SK-N-SH (cell line): ENCODE measurements at regions not wholly inside any gene's neighbourhood (a gene's known extent, or its start where the extent isn't known, plus 50 kb on each side); places are given as distances from the start of the nearest gene placed in this dataset.

Experiments
- CTCF ChIA-PET: fragments of 300-600, 350-600 bp; formaldehyde crosslinking; extraction: SDS; loops from one replicate; lab custom pipeline; 2021; lab: Yijun Ruan, JAX
- POLR2A ChIA-PET: fragments of 350-600 bp; sonication (Branson Sonifier 250); formaldehyde crosslinking; extraction: SDS; loops from one replicate; lab custom pipeline; 2020; ENCODE audit warnings: antibody characterized with exemption, inconsistent platforms; lab: Yijun Ruan, JAX
- DNase-seq: peaks from one replicate; pipeline ENCODE4 v3.0.0; 2012
- H2AFZ ChIP-seq: fragments of 200-600 bp; sonication (generic); 2 replicates; pipeline ENCODE4 v1.8.1; 2016; ENCODE audit warnings: antibody characterized with exemption, mild to moderate bottlenecking, low read depth
- H3F3A ChIP-seq: fragments of 200-600 bp; sonication (generic); replicated peaks from 2 replicates; pipeline ENCODE3; 2016; ENCODE audit warnings: antibody characterized with exemption, mild to moderate bottlenecking; ENCODE audit not compliant: insufficient read depth
- H3K27ac ChIP-seq, 2 experiments: fragments of 200-500 bp in 1 of 2; fragments of 200-600 bp in 1 of 2; sonication (Bioruptor generic) in 1 of 2; sonication (generic), shearing (Covaris generic) in 1 of 2; 2 replicates each; pipeline versions ENCODE4 v1.5.1 to v1.6.1; 2014 to 2016; ENCODE audit warnings: low read depth in 2 of 2, inconsistent platforms in 1 of 2, low read length in 1 of 2, mild to moderate bottlenecking in 1 of 2, mixed read lengths in 1 of 2
- H3K27me3 ChIP-seq: fragments of 200-600 bp; sonication (generic), shearing (Covaris generic); 2 replicates; pipeline ENCODE4 v1.6.1; 2016; ENCODE audit warnings: mixed run types; ENCODE audit not compliant: insufficient read depth
- H3K36me3 ChIP-seq, 2 experiments: fragments of 200-500 bp in 1 of 2; fragments of 200-600 bp in 1 of 2; sonication (Bioruptor generic) in 1 of 2; sonication (generic) in 1 of 2; replicated peaks in 1 of 2; 2 replicates each; pipeline versions ENCODE3 to v1.5.1; 2014 to 2016; ENCODE audit warnings: low read length in 1 of 2, mild to moderate bottlenecking in 1 of 2; ENCODE audit not compliant: insufficient read depth in 2 of 2, control insufficient read depth in 1 of 2
- H3K4me1 ChIP-seq, 2 experiments: fragments of 200-500 bp in 1 of 2; fragments of 200-600 bp in 1 of 2; sonication (Bioruptor generic) in 1 of 2; sonication (generic), shearing (Covaris generic) in 1 of 2; 2 replicates each; pipeline versions ENCODE4 v1.5.1 to v1.6.1; 2014 to 2016; ENCODE audit warnings: low read depth in 1 of 2, low read length in 1 of 2, mixed run types in 1 of 2; ENCODE audit not compliant: insufficient read depth in 2 of 2, control insufficient read depth in 1 of 2
- H3K4me2 ChIP-seq: fragments of 200-600 bp; sonication (generic), shearing (Covaris generic); 2 replicates; pipeline ENCODE4 v1.6.1; 2017; ENCODE audit warnings: mixed run types
- H3K4me3 ChIP-seq, 2 experiments: fragments of 200-500 bp in 1 of 2; fragments of 200-600 bp in 1 of 2; sonication (Bioruptor generic) in 1 of 2; sonication (generic), shearing (Covaris generic) in 1 of 2; 2 replicates each; pipeline versions ENCODE4 v1.5.1 to v1.8.1; 2014 to 2016; ENCODE audit warnings: low read depth in 2 of 2, inconsistent platforms in 1 of 2, low read length in 1 of 2, mild to moderate bottlenecking in 1 of 2, mixed read lengths in 1 of 2, moderate library complexity in 1 of 2
- H3K79me2 ChIP-seq: fragments of 200-600 bp; sonication (generic); 2 replicates; pipeline ENCODE4 v1.8.1; 2017; ENCODE audit warnings: mild to moderate bottlenecking; ENCODE audit not compliant: insufficient read depth
- H3K9ac ChIP-seq: fragments of 200-600 bp; sonication (generic); 2 replicates; pipeline ENCODE4 v1.6.1; 2017; ENCODE audit warnings: mixed run types
- H3K9me2 ChIP-seq: fragments of 200-600 bp; sonication (generic); 2 replicates; pipeline ENCODE4 v1.6.1; 2017; ENCODE audit warnings: mixed run types
- H3K9me3 ChIP-seq: fragments of 200-600 bp; sonication (generic); 2 replicates; pipeline ENCODE4 v1.6.1; 2017; ENCODE audit warnings: mixed run types, mild to moderate bottlenecking, moderate library complexity
- H4K20me1 ChIP-seq: fragments of 200-600 bp; sonication (generic); 2 replicates; pipeline ENCODE4 v1.6.1; 2017; ENCODE audit warnings: mild to moderate bottlenecking, mixed run types; ENCODE audit not compliant: insufficient read depth
- EP300 ChIP-seq, 2 experiments: IDR thresholded peaks; 2 replicates each; pipeline versions ENCODE4 v1.4.0 to v1.6.1; 2012; ENCODE audit warnings: borderline replicate concordance in 1 of 2, low read depth in 1 of 2, low read length in 1 of 2
- EZH2phosphoT487 ChIP-seq: fragments of 200-600 bp; sonication (generic); IDR thresholded peaks from 2 replicates; pipeline ENCODE4 v1.6.1; 2017; ENCODE audit warnings: low read depth, mixed run types, mild to moderate bottlenecking, antibody characterized with exemption, moderate library complexity, borderline replicate concordance
- MXI1 ChIP-seq: IDR thresholded peaks from 2 replicates; pipeline ENCODE4 v1.6.1; 2012; ENCODE audit warnings: mild to moderate bottlenecking, low read depth, low read length, improper control_type of control experiment
- RCOR1 ChIP-seq: fragments of 150-350 bp; IDR thresholded peaks from 2 replicates; pipeline ENCODE4 v1.6.1; 2017; ENCODE audit warnings: antibody characterized with exemption, low read length
- SIN3A ChIP-seq: IDR thresholded peaks from 2 replicates; pipeline ENCODE4 v1.6.1; 2012; ENCODE audit warnings: low read depth, mild to moderate bottlenecking, low read length, moderate library complexity, borderline replicate concordance
- SMC3 ChIP-seq: IDR thresholded peaks from 2 replicates; pipeline ENCODE4 v1.6.1; 2012; ENCODE audit warnings: low read depth, low read length, improper control_type of control experiment
- TAF1 ChIP-seq: IDR thresholded peaks from 2 replicates; pipeline ENCODE4 v1.6.1; 2012; ENCODE audit warnings: low read depth, mild to moderate bottlenecking, low read length, moderate library complexity, borderline replicate concordance
- TCF12 ChIP-seq: IDR thresholded peaks from 2 replicates; pipeline ENCODE4 v1.4.0; 2012
- WGBS: methylation state at CpG from one replicate; pipeline ENCODE4 v1.1.6; 2017; ENCODE audit warnings: low lambda C conversion rate; 5-methylcytosine and 5-hydroxymethylcytosine counted together
- TF ChIP-seq, protein P1 (sequence below): fragments of 150-350 bp; IDR thresholded peaks from 2 replicates; pipeline ENCODE4 v1.6.1; 2016; ENCODE audit warnings: mild to moderate bottlenecking, low read depth, low read length
- TF ChIP-seq, protein P2 (sequence below): IDR thresholded peaks from 2 replicates; pipeline ENCODE4 v1.6.1; 2012; ENCODE audit warnings: mild to moderate bottlenecking, low read depth, low read length, moderate library complexity
- TF ChIP-seq, protein P3 (sequence below): IDR thresholded peaks from 2 replicates; pipeline ENCODE4 v1.4.0; 2012; ENCODE audit warnings: low read depth
- TF ChIP-seq, protein P4 (sequence below): fragments of 200-600 bp; sonication (generic); IDR thresholded peaks from 2 replicates; pipeline ENCODE4 v1.6.1; 2017; ENCODE audit warnings: antibody characterized with exemption, mild to moderate bottlenecking, moderate library complexity

DNA sequence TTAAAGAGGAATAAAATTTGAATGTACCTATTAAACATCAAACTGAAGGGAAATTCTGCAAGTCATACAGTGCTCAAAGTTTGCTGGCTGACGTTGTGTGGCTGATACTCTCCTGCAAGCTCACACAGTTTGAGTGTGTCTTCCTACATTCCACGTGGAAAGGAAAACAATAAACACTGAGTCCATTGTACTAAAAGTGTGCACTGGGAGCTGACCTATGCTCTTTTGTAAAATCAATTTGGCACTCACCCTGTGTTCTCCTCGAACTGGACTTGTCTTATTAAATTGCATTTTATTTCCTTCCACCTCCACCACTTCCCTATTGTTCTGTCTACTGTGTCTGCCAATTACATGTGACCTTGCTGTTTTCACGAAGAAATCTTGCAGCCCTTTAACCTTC lies 458.0 kb downstream of the CPS1 start:
- no peaks in the 10 kb centered on the region for H3K27me3 ChIP-seq
- H4K20me1 ChIP-seq: no peaks in the 10 kb centered on the region
- H3K4me3 ChIP-seq: no peak overlapping the region
- no peak for DNase-seq
- POLR2A ChIA-PET: no interaction called here
- CTCF ChIA-PET: no interaction called here
- H3K4me2 ChIP-seq: no peak overlapping the region
- H3K9me3 ChIP-seq: no peaks in the 10 kb centered on the region
- H3K27ac ChIP-seq: no peak overlapping the region
- no peaks in the 10 kb centered on the region for H3F3A ChIP-seq
- 22% methylated on average over 4 of the region's 4 CpGs for WGBS
- TF ChIP-seq TAF1: no peak
- TF ChIP-seq SMC3: no peak
- TF ChIP-seq RCOR1: no peak
- TF ChIP-seq, protein P1, sequence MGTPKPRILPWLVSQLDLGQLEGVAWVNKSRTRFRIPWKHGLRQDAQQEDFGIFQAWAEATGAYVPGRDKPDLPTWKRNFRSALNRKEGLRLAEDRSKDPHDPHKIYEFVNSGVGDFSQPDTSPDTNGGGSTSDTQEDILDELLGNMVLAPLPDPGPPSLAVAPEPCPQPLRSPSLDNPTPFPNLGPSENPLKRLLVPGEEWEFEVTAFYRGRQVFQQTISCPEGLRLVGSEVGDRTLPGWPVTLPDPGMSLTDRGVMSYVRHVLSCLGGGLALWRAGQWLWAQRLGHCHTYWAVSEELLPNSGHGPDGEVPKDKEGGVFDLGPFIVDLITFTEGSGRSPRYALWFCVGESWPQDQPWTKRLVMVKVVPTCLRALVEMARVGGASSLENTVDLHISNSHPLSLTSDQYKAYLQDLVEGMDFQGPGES: no peak
- no peak for TF ChIP-seq TCF12
- TF ChIP-seq EP300 (IDR thresholded peaks at IDR 0.05; ENCODE audit: borderline replicate concordance in 1 of 2, low read depth in 1 of 2, low read length in 1 of 2): no peak
- TF ChIP-seq, protein P2, sequence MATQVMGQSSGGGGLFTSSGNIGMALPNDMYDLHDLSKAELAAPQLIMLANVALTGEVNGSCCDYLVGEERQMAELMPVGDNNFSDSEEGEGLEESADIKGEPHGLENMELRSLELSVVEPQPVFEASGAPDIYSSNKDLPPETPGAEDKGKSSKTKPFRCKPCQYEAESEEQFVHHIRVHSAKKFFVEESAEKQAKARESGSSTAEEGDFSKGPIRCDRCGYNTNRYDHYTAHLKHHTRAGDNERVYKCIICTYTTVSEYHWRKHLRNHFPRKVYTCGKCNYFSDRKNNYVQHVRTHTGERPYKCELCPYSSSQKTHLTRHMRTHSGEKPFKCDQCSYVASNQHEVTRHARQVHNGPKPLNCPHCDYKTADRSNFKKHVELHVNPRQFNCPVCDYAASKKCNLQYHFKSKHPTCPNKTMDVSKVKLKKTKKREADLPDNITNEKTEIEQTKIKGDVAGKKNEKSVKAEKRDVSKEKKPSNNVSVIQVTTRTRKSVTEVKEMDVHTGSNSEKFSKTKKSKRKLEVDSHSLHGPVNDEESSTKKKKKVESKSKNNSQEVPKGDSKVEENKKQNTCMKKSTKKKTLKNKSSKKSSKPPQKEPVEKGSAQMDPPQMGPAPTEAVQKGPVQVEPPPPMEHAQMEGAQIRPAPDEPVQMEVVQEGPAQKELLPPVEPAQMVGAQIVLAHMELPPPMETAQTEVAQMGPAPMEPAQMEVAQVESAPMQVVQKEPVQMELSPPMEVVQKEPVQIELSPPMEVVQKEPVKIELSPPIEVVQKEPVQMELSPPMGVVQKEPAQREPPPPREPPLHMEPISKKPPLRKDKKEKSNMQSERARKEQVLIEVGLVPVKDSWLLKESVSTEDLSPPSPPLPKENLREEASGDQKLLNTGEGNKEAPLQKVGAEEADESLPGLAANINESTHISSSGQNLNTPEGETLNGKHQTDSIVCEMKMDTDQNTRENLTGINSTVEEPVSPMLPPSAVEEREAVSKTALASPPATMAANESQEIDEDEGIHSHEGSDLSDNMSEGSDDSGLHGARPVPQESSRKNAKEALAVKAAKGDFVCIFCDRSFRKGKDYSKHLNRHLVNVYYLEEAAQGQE: no peak
- TF ChIP-seq MXI1: no peak
- no peak for TF ChIP-seq EZH2phosphoT487
- TF ChIP-seq, protein P3, sequence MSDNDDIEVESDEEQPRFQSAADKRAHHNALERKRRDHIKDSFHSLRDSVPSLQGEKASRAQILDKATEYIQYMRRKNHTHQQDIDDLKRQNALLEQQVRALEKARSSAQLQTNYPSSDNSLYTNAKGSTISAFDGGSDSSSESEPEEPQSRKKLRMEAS: no peak
- TF ChIP-seq, protein P4, sequence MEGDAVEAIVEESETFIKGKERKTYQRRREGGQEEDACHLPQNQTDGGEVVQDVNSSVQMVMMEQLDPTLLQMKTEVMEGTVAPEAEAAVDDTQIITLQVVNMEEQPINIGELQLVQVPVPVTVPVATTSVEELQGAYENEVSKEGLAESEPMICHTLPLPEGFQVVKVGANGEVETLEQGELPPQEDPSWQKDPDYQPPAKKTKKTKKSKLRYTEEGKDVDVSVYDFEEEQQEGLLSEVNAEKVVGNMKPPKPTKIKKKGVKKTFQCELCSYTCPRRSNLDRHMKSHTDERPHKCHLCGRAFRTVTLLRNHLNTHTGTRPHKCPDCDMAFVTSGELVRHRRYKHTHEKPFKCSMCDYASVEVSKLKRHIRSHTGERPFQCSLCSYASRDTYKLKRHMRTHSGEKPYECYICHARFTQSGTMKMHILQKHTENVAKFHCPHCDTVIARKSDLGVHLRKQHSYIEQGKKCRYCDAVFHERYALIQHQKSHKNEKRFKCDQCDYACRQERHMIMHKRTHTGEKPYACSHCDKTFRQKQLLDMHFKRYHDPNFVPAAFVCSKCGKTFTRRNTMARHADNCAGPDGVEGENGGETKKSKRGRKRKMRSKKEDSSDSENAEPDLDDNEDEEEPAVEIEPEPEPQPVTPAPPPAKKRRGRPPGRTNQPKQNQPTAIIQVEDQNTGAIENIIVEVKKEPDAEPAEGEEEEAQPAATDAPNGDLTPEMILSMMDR: no peak
- no peak for TF ChIP-seq SIN3A
- no peak overlapping the region for H2AFZ ChIP-seq
- no peaks in the 10 kb centered on the region for H3K79me2 ChIP-seq
- H3K9me2 ChIP-seq: no peaks in the 10 kb centered on the region
- no peaks in the 10 kb centered on the region for H3K36me3 ChIP-seq
- no peak overlapping the region for H3K9ac ChIP-seq
- no peaks in the 10 kb centered on the region for H3K4me1 ChIP-seq
